Superior temporal gyrus (tissue), 1 donor: ENCODE measurements at regions not wholly inside any gene's neighbourhood (a gene's known extent, or its start where the extent isn't known, plus 50 kb on each side); places are given as distances from the start of the nearest gene placed in this dataset.

Experiments
- DNase-seq: peaks from one replicate; pipeline ENCODE4 v3.0.0-alpha.2; 2016; ENCODE audit errors: extremely low spot score

- DNase-seq: no peak
These were observed 542.0 kb downstream of the DHX35 start for GRCh38 chr20:39503902-39504709.

- DNase-seq: no peak
These were observed 530.2 kb downstream of the DHX35 start for GRCh38 chr20:39492223-39492797.

- DNase-seq: no peak
These were observed 529.6 kb downstream of the DHX35 start for GRCh38 chr20:39491711-39492110.

- no peak for DNase-seq
These were observed 527.9 kb downstream of the DHX35 start for GRCh38 chr20:39489986-39490560.

- no peak for DNase-seq
These were observed 518.3 kb downstream of the DHX35 start for GRCh38 chr20:39480276-39481043.

GRCh38 chr20:39479196-39479810 lies 517.2 kb downstream of the DHX35 start:
- no peak for DNase-seq

GRCh38 chr20:39474879-39475278 lies 512.7 kb downstream of the DHX35 start:
- no peak for DNase-seq

- DNase-seq: peak; percentile 16
These were observed 511.4 kb downstream of the DHX35 start for GRCh38 chr20:39473536-39473935.

- no peak for DNase-seq
These were observed 506.6 kb downstream of the DHX35 start for GRCh38 chr20:39468703-39469102.

GRCh38 chr20:39464238-39464637 lies 502.1 kb downstream of the DHX35 start:
- no peak for DNase-seq

GRCh38 chr20:39462416-39462945 lies 500.3 kb downstream of the DHX35 start:
- no peak for DNase-seq

GRCh38 chr20:39458452-39458851 lies 496.3 kb downstream of the DHX35 start:
- no peak for DNase-seq

GRCh38 chr20:39453890-39454289 lies 491.7 kb downstream of the DHX35 start:
- DNase-seq: no peak

- DNase-seq: no peak
These were observed 490.6 kb downstream of the DHX35 start for GRCh38 chr20:39452583-39453340.

- no peak for DNase-seq
These were observed 489.2 kb downstream of the DHX35 start for GRCh38 chr20:39451386-39451785.

- no peak for DNase-seq
These were observed 484.3 kb downstream of the DHX35 start for GRCh38 chr20:39446397-39446796.

- DNase-seq: no peak
These were observed 483.0 kb downstream of the DHX35 start for GRCh38 chr20:39445095-39445494.

- DNase-seq: no peak
These were observed 471.3 kb downstream of the DHX35 start for GRCh38 chr20:39433466-39433865.

- DNase-seq: no peak
These were observed 469.1 kb downstream of the DHX35 start for GRCh38 chr20:39431091-39431880.

- peak; percentile 20 for DNase-seq
These were observed 467.6 kb downstream of the DHX35 start for GRCh38 chr20:39429726-39430125.
